ENCODE measurements at regions not wholly inside any gene's neighbourhood (a gene's known extent, or its start where the extent isn't known, plus 50 kb on each side); places are given as distances from the start of the nearest gene placed in this dataset.
"Not testable (repeated sequence)": the region's sequence is repeated elsewhere in the genome, so short reads cannot be mapped to it uniquely, and the experiment has no call there.

- no peak for DNase-seq (ENCODE audit: low spot score in 2 of 2)
- intact Hi-C loops (cut with DNase I; ENCODE audit: low total_unique reads): no loop called here
- H3K9me3 ChIP-seq: no peaks in the 10 kb centered on the region
These were observed 1529.8 kb downstream of the RPIA start for GRCh38 chr2:90221300-90221651.

GRCh38 chr2:90224767-90225166 lies 1533.3 kb downstream of the RPIA start:
- H3K27me3 ChIP-seq; DNase-seq (ENCODE audit: low spot score in 2 of 2); H3K4me1 ChIP-seq; intact Hi-C loops (cut with DNase I; ENCODE audit: low total_unique reads); H3K36me3 ChIP-seq; H3K9me3 ChIP-seq; H3K27ac ChIP-seq; H3K4me3 ChIP-seq: not testable (repeated sequence)

More at GRCh38 chr2:90221300-90221651, 1529.8 kb downstream of the RPIA start:
- Histone ChIP-seq H3K4me1 (no peaks in the 10 kb centered on the region), H3K27me3 (no peaks in the 10 kb centered on the region), H3K27ac (no peak overlapping the region), H3K4me3 (no peak overlapping the region), H3K36me3 (no peaks in the 10 kb centered on the region)
- TF ChIP-seq CTCF (IDR thresholded peaks at IDR 0.05) (no peak), POLR2AphosphoS5 (IDR thresholded peaks at IDR 0.05) (no peak), POLR2A (IDR thresholded peaks at IDR 0.05) (no peak)

- intact Hi-C loops (cut with DNase I; ENCODE audit: low total_unique reads); H3K27me3 ChIP-seq; H3K36me3 ChIP-seq; H3K9me3 ChIP-seq; H3K27ac ChIP-seq; H3K4me3 ChIP-seq; H3K4me1 ChIP-seq; DNase-seq (ENCODE audit: low spot score in 2 of 2): not testable (repeated sequence)
These were observed 1535.1 kb downstream of the RPIA start for GRCh38 chr2:90226465-90227072.

- H3K4me1 ChIP-seq; intact Hi-C loops (cut with DNase I; ENCODE audit: low total_unique reads); H3K9me3 ChIP-seq; DNase-seq (ENCODE audit: low spot score in 2 of 2); H3K4me3 ChIP-seq; H3K36me3 ChIP-seq; H3K27me3 ChIP-seq; H3K27ac ChIP-seq: not testable (repeated sequence)
These were observed 1539.7 kb downstream of the RPIA start for GRCh38 chr2:90231199-90231598.

GRCh38 chr2:90235452-90235851 lies 1544.0 kb downstream of the RPIA start:
- H3K36me3 ChIP-seq; H3K4me3 ChIP-seq; H3K27ac ChIP-seq; DNase-seq (ENCODE audit: low spot score in 2 of 2); intact Hi-C loops (cut with DNase I; ENCODE audit: low total_unique reads); H3K27me3 ChIP-seq; H3K9me3 ChIP-seq; H3K4me1 ChIP-seq: not testable (repeated sequence)

GRCh38 chr2:90237923-90238361 lies 1546.5 kb downstream of the RPIA start:
- H3K4me3 ChIP-seq; intact Hi-C loops (cut with DNase I; ENCODE audit: low total_unique reads); H3K27ac ChIP-seq; H3K27me3 ChIP-seq; H3K4me1 ChIP-seq; H3K9me3 ChIP-seq; H3K36me3 ChIP-seq: not testable (repeated sequence)
- peak in 1 of 2 donors; percentile 22 for DNase-seq (ENCODE audit: low spot score in 2 of 2)

GRCh38 chr2:90238505-90239230 lies 1547.2 kb downstream of the RPIA start:
- H3K4me3 ChIP-seq; H3K27me3 ChIP-seq; H3K27ac ChIP-seq; H3K9me3 ChIP-seq; intact Hi-C loops (cut with DNase I; ENCODE audit: low total_unique reads); H3K4me1 ChIP-seq; DNase-seq (ENCODE audit: low spot score in 2 of 2); H3K36me3 ChIP-seq: not testable (repeated sequence)

- H3K4me1 ChIP-seq; H3K27ac ChIP-seq; H3K27me3 ChIP-seq; H3K36me3 ChIP-seq; intact Hi-C loops (cut with DNase I; ENCODE audit: low total_unique reads); DNase-seq (ENCODE audit: low spot score in 2 of 2); H3K4me3 ChIP-seq; H3K9me3 ChIP-seq: not testable (repeated sequence)
These were observed 1548.3 kb downstream of the RPIA start for GRCh38 chr2:90239769-90240168.

- intact Hi-C loops (cut with DNase I; ENCODE audit: low total_unique reads); H3K36me3 ChIP-seq; H3K4me1 ChIP-seq; H3K4me3 ChIP-seq; H3K9me3 ChIP-seq; DNase-seq (ENCODE audit: low spot score in 2 of 2); H3K27me3 ChIP-seq; H3K27ac ChIP-seq: not testable (repeated sequence)
These were observed 1553.7 kb downstream of the RPIA start for GRCh38 chr2:90244902-90245765.

- H3K27ac ChIP-seq; DNase-seq (ENCODE audit: low spot score in 2 of 2); H3K27me3 ChIP-seq; H3K36me3 ChIP-seq; H3K9me3 ChIP-seq; H3K4me3 ChIP-seq; intact Hi-C loops (cut with DNase I; ENCODE audit: low total_unique reads); H3K4me1 ChIP-seq: not testable (repeated sequence)
These were observed 1556.9 kb downstream of the RPIA start for GRCh38 chr2:90248400-90248799.

- H3K27ac ChIP-seq; H3K4me3 ChIP-seq; H3K9me3 ChIP-seq; H3K4me1 ChIP-seq; intact Hi-C loops (cut with DNase I; ENCODE audit: low total_unique reads); DNase-seq (ENCODE audit: low spot score in 2 of 2); H3K27me3 ChIP-seq; H3K36me3 ChIP-seq: not testable (repeated sequence)
These were observed 1558.9 kb downstream of the RPIA start for GRCh38 chr2:90250350-90250749.

GRCh38 chr2:90251576-90251975 lies 1560.1 kb downstream of the RPIA start:
- H3K4me3 ChIP-seq; H3K27me3 ChIP-seq; H3K36me3 ChIP-seq; H3K9me3 ChIP-seq; DNase-seq (ENCODE audit: low spot score in 2 of 2); intact Hi-C loops (cut with DNase I; ENCODE audit: low total_unique reads); H3K4me1 ChIP-seq; H3K27ac ChIP-seq: not testable (repeated sequence)
